ENCODE measurements at regions not wholly inside any gene's neighbourhood (a gene's known extent, or its start where the extent isn't known, plus 50 kb on each side); places are given as distances from the start of the nearest gene placed in this dataset.
A peak's percentile ranks its signal among the peaks of the same experiment; 100 is the strongest.
"Not testable (repeated sequence)": the region's sequence is repeated elsewhere in the genome, so short reads cannot be mapped to it uniquely, and the experiment has no call there.

- DNase-seq (ENCODE audit: low spot score) = not testable (repeated sequence)
These were observed 256.0 kb downstream of the RPLP1 start for GRCh38 chr15:69708436-69709122.

DNA sequence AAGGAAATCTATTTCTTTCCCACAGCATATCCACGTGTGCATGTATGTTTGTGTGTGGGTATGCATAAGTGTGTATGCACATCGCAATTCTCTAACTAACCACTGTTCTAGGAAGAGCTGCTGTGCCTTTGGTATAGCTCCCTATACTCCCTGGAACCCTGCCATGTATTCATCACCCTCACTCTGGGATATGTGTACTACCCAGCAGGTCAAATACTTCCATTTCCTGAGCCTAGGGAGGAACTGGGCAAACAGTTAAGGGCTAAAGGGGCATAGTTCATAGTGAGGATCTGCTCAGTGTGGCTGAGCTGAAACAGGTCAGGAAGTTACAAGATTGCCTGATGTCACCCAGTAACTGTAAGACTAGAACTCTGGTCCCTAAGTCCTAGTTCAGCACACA lies 260.4 kb downstream of the RPLP1 start:
- no peak for DNase-seq (ENCODE audit: low spot score)

DNA sequence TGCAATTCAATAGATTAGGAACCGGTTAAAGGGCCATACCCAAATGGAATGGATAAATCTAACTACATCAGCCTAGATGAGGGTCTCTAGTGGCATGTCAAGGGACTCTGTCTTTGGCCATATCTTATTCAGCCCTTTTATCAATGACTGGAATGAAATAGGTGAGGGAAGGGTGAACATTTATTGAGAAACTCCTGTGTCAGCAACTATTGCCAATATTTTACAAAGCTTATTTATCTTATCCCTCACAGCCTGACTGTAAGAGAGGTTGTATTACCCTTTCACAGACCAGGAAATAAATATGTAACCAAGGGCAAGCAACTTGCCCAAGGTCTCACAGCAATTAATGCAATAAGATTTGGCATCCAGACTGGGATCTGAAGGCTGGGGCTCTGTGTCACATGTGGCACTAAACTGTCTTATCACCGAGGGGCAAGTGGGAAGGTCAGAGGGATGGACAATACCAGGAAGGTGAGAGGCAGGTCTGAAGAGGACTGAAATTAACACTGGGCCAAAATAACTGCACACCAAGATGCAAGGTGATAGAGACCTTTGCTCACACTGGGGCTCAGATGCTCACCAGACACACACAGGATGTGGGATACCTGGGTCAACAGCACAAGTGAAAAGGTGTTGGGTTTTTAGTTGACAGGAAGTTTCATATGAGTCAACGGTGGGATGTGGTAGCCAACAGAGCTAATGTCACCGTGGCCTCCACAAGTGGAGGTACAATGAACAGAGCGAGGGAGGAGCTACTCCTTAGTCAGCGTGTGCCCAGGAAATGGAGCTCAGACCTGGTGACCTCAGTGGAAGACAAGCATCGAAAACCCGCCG lies 261.3 kb downstream of the RPLP1 start:
- DNase-seq (ENCODE audit: low spot score) = no peak

GRCh38 chr15:69715210-69715609 lies 262.6 kb downstream of the RPLP1 start:
- no peak for DNase-seq (ENCODE audit: low spot score)

DNA sequence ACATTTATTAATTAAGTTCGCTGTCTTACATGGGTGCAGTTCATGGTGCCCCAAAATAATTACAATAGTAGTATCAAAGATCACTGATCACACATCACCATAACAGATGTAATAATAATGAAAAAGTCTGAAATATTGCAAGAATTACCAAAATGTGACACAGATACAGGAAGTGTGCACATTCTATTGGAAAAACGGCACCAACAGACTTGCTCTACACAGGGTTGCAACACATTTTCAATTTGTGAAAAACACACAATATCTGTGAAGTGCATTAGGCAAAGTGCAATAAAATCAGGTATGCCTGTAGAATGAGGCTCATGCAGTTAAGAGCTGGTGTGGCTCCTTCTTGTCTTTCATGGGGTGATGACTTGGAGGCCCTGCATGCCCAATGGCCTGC lies 265.8 kb downstream of the RPLP1 start:
- no peak for DNase-seq (ENCODE audit: low spot score)

DNA sequence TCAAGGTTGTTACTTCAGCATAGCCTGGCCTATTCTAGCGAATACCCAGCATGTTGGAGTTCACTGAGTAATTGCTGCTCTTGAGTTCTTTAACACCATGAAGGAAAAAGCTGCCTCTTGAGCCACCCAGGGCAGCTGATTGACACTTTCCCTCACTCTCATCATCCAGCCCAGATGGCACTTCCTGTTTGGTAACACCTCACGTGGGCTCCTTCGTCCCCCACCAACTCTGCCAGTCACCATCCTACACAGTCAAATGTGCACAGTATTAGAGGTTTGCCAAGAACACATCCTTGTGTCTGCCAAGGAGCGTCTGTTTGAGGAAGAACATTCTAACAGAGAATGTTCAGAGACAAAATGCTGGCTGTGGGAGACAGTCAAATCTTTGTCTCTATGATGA lies 266.3 kb downstream of the RPLP1 start:
- peak; percentile 22 for DNase-seq (ENCODE audit: low spot score)

GRCh38 chr15:69719527-69720240 lies 267.1 kb downstream of the RPLP1 start:
- DNase-seq (ENCODE audit: low spot score) = no peak

- DNase-seq (ENCODE audit: low spot score) = no peak
These were observed 267.9 kb downstream of the RPLP1 start for GRCh38 chr15:69720536-69720935.

DNA sequence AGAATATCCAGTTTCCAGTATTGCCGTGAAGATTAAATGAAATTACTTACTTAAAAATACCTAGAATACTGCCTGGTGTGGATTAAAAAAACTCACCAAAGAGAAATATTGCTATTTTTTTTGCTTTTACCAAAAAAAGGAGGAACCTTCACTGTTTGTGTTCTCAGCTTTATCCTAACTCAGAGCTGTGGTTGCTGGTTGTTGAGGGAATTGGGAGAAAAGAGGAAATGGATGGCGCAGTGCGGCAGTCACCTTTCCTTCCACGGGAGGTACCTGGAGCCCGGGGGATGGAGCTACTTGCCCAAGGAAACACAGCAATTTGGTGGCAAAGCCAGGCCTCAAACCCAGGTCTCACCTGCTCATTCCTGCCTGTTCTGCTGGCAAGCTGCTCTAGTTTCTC lies 270.3 kb downstream of the RPLP1 start:
- DNase-seq (ENCODE audit: low spot score) = no peak

DNA sequence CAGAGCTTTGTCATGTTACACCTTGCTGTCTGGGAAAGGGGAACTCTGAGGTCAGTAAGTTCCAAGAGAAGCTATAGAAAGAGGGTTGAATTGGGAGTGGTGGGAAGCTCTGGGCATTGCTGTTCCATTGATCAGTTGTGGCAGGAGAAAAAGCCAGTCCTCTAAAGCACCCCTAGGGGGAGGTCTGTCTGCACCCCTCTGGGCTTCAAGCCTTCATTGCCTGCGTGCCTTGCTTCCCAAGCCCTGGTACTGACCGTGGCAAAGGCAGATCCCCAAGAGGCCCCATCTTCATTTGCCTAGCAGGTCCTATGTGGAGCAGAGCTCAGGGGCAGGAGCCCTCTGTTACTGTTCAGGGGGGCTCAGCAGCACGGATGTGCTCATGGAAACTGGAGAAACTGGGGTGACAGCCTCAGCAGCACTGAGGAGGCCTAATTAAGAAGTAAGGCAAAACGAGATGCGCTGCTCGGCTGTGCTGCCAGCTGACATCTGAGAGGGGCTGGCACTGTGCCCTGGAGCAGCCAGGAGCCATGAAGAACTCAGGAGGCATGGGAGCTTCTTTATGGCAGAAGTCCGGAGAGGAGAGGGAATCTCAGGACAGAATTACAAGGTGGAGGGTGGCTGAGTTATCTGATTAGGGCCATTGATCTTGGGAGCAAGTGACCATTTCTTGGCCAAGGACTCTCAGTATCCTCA lies 270.9 kb downstream of the RPLP1 start:
- DNase-seq (ENCODE audit: low spot score) = no peak

GRCh38 chr15:69724333-69724732 lies 271.7 kb downstream of the RPLP1 start:
- DNase-seq (ENCODE audit: low spot score) = no peak

GRCh38 chr15:69725275-69725674 lies 272.7 kb downstream of the RPLP1 start:
- no peak for DNase-seq (ENCODE audit: low spot score)

- DNase-seq (ENCODE audit: low spot score) = no peak
These were observed 273.3 kb downstream of the RPLP1 start for GRCh38 chr15:69725957-69726356.

DNA sequence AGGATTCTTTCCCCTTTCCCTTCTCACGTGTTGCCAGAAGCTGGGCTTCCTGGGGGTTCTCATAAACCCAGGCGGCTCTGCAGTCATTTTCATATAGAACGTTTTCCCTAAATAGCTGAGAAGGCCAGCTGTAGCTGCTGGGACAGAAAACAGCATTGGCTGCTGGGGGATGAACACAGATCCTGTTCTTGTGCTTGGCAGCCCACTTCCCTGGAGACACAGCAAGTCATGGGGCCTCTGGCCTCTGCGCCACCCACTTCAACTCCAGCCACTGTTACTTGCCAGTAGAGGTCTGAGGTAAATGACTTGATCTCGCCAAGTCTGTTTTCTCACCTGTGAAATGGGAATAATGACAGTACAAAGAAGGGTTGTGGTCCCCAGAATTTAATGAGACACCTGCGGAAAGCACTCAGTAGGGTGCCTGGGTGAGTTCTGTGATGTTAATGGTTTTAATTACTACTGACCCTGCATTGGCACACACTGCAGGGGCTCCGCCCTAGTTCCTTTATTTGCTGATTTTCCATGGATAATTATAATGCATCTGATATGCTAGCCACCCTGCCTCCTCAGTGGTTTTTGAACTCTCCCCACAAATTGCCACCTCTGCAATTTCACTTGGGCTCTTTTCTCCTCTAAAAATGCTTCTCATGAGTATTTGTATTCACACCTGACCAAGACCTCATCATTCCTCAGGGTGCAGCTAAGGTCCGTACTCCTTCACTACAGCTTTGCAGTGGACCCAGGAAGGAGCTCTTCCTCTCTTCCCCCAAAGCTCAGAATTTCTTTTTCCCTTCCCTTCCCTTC lies 274.7 kb downstream of the RPLP1 start:
- no peak for DNase-seq (ENCODE audit: low spot score)

GRCh38 chr15:69729167-69729748 lies 276.6 kb downstream of the RPLP1 start:
- DNase-seq (ENCODE audit: low spot score) = no peak

- no peak for DNase-seq (ENCODE audit: low spot score)
These were observed 277.9 kb downstream of the RPLP1 start for GRCh38 chr15:69730281-69731080.

- no peak for DNase-seq (ENCODE audit: low spot score)
These were observed 278.4 kb downstream of the RPLP1 start for GRCh38 chr15:69731081-69731330.

DNA sequence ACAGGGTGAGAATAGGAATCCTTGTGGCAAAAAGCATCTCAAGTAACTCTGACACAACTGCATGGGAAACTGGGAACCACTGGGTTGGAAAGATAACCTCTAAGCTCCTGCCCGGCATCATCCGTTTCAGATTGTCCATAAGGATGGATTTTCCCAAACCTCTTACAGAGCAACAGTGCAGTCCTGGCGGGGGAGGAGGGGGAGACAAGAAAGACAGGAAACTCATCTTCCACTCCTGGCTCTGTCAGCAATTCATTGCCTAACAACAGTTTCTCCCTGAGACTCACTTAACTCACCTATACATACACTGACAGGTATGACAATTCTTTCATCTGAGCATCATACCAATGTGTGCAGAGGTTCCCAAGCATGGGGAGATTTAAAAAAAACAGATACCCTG lies 279.0 kb downstream of the RPLP1 start:
- DNase-seq (ENCODE audit: low spot score) = no peak

- DNase-seq (ENCODE audit: low spot score) = peak; percentile 30
These were observed 279.5 kb downstream of the RPLP1 start for GRCh38 chr15:69732133-69732532.

DNA sequence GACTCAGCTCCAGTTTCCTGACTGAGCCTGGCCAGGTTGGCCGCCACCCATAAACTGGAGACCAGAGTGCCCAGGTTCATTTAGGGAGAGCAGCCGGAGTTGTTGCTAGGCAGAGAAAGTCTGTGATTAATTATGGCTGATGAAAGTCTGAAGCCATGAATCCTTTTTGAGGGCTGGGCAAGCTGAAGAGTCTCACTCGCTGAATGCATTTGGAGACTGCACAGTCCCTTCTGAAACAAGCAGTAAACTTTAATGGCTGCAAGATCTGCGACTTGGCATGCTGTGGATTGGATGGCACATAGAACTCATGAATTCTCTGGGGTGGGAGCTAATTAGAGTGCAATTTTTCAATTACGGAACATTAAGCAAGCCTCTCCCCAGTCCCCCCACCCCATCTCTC lies 282.1 kb downstream of the RPLP1 start:
- DNase-seq (ENCODE audit: low spot score) = peak; percentile 26

All from umbilical cord (tissue), 1 donor.